GM12892 (cell line): ENCODE measurements at regions not wholly inside any gene's neighbourhood (a gene's known extent, or its start where the extent isn't known, plus 50 kb on each side); places are given as distances from the start of the nearest gene placed in this dataset.

Experiments used
- POLR2A ChIP-seq: IDR thresholded peaks from 2 replicates; pipeline ENCODE4 v1.6.1; 2011; ENCODE audit warnings: low read depth, low read length, control low read depth
- POLR2AphosphoS5 ChIP-seq: IDR thresholded peaks from 2 replicates; pipeline ENCODE4 v1.6.1; 2011; ENCODE audit warnings: low read depth, low read length, control low read depth

DNA sequence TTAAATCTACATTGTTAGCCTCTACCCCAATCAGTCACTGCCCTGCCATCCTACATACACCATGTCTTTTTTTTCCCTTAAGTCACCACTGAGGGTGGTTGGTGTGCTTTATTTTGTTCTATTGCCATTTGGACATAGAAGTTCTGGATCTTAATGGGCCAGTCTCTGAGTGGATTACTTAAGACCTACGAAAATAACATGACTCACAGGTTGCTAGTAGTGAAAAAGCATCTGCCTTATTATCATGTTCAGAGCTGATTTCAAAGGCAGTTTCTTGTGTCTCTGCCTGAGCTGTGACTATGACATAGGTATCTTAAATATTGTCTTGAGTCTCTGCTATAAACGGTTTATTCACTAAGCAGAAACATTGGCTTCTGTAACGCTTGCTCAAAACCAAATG lies 410.8 kb downstream of the MDFIC start:
- no peak for TF ChIP-seq POLR2A
- TF ChIP-seq POLR2AphosphoS5 = no peak
